Esophagus squamous epithelium (tissue), 5 donors: ENCODE measurements at regions not wholly inside any gene's neighbourhood (a gene's known extent, or its start where the extent isn't known, plus 50 kb on each side); places are given as distances from the start of the nearest gene placed in this dataset.

Source experiments
- DNase-seq: peaks from one replicate; lab custom pipeline; 2025; lab: John Stamatoyannopoulos, UW
- H3K27ac ChIP-seq, 4 donors: fragments of 200-600 bp; sonication (generic); one replicate each; pipeline ENCODE4 v1.5.1; 2016 to 2019; ENCODE audit warnings: mild to moderate bottlenecking in 1 of 4
- H3K27me3 ChIP-seq, 4 donors: fragments of 200-600 bp; sonication (generic); 1 replicate in 3 of 4; 2 replicates in 1 of 4; pipeline versions ENCODE4 v1.5.1 to v1.6.0; 2017 to 2021; ENCODE audit warnings: antibody characterized with exemption in 1 of 4
- H3K36me3 ChIP-seq, 3 donors: fragments of 200-600 bp; sonication (generic); one replicate each; pipeline ENCODE4 v1.5.1; 2016 to 2019
- H3K4me1 ChIP-seq, 3 donors: fragments of 200-600 bp; sonication (generic); one replicate each; pipeline ENCODE4 v1.5.1; 2017 to 2019
- H3K4me3 ChIP-seq, 4 donors: fragments of 200-600 bp; sonication (generic); 1 replicate in 3 of 4; 2 replicates in 1 of 4; pipeline ENCODE4 v1.5.1; 2016 to 2019; ENCODE audit warnings: mild to moderate bottlenecking in 2 of 4, moderate library complexity in 1 of 4
- H3K9me3 ChIP-seq, 3 donors: fragments of 200-600 bp; sonication (generic); one replicate each; pipeline ENCODE4 v1.5.1; 2016 to 2019
- POLR2A ChIP-seq, 4 donors: fragments of 450-650 bp; IDR thresholded peaks; one replicate each; pipeline ENCODE4 v1.6.1; 2017; ENCODE audit warnings: antibody characterized with exemption in 4 of 4, mild to moderate bottlenecking in 4 of 4, moderate library complexity in 3 of 4
- WGBS, 2 donors: methylation state at CpG; one replicate each; pipeline ENCODE4 v1.1.5; 2018; 5-methylcytosine and 5-hydroxymethylcytosine counted together
- intact Hi-C: fragments of 100-400 bp; cut with DNase I; formaldehyde crosslinking; loops from one replicate; pipeline ENCODE4 v1.15.0; 2022
- TF ChIP-seq, protein P1 (sequence below), 6 experiments: fragments of 450-650 bp in 4 of 6; fragments of 200-600 bp in 2 of 6; sonication (generic) in 2 of 6; IDR thresholded peaks; one replicate each; pipeline ENCODE4 v1.5.1; 2016 to 2019; ENCODE audit warnings: antibody characterized with exemption in 6 of 6, mild to moderate bottlenecking in 4 of 6, moderate library complexity in 4 of 6
- donor health status: DM: yes; HTN: yes; CAD: no.

DNA sequence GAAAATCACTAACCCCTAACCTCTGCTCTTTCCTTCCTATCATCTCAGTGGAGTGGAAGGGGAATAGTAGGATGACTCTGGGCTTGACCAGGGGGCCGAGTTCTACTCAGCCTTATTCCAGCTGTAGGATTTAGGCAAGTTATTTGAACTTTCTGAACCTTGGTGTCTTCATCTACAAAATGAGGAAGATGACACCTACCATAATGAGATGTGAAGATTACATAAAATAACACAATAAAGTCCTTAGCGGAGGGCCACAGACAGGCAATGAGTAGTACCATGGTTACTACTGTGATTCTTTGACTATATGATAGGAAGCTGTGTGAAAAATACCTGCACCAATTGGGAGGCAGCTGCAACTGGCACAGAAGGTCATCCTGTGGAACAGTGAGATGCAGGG lies 53.6 kb upstream of the PIM1 start:
- TF ChIP-seq, protein P1, sequence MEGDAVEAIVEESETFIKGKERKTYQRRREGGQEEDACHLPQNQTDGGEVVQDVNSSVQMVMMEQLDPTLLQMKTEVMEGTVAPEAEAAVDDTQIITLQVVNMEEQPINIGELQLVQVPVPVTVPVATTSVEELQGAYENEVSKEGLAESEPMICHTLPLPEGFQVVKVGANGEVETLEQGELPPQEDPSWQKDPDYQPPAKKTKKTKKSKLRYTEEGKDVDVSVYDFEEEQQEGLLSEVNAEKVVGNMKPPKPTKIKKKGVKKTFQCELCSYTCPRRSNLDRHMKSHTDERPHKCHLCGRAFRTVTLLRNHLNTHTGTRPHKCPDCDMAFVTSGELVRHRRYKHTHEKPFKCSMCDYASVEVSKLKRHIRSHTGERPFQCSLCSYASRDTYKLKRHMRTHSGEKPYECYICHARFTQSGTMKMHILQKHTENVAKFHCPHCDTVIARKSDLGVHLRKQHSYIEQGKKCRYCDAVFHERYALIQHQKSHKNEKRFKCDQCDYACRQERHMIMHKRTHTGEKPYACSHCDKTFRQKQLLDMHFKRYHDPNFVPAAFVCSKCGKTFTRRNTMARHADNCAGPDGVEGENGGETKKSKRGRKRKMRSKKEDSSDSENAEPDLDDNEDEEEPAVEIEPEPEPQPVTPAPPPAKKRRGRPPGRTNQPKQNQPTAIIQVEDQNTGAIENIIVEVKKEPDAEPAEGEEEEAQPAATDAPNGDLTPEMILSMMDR (IDR thresholded peaks at IDR 0.05), result no peak
- TF ChIP-seq POLR2A (IDR thresholded peaks at IDR 0.05), result no peak
- intact Hi-C loops, result no loop called here
- no peak overlapping the region for H3K4me3 ChIP-seq
- no peaks in the 10 kb centered on the region for H3K36me3 ChIP-seq
- H3K27ac ChIP-seq, result no peak overlapping the region
- H3K9me3 ChIP-seq, result no peaks in the 10 kb centered on the region
- WGBS, 2 donors, result 88 to 96% methylated on average over 2 of the region's 2 CpGs
- peaks cover 0 to under 1% (median 0%) of the 10 kb centered on the region in 3 donors for H3K4me1 ChIP-seq
- no peaks in the 10 kb centered on the region for H3K27me3 ChIP-seq
- no peak for DNase-seq

DNA sequence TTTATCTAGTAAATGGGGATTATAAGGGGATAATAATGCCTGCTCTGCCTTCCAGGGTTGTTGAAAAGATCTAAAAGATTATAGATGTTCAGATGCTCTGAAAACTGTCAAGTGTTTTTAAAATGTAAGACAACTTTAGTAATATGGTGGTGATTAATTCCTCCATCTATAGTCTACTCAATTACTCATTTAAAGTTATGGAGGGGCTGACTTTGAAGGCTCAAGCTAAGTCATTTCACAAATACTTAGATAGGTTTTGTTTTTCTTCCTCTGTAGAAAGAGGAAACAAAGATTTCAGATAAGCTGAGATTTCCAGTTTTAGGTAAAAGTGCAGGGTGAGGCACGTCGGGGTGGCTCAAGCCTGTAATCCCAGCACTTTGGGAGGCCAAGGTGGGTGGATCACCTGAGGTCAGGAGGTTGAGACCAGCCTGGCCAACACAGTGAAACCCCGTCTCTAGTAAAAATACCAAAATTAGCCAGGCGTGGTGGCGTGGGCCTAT lies 50.5 kb upstream of the PIM1 start:
- DNase-seq, result no peak
- 84 to 87% methylated on average over 5 of the region's 5 CpGs for WGBS, 2 donors
- H3K4me1 ChIP-seq, result no peaks in the 10 kb centered on the region
- intact Hi-C loops, result no loop called here
- H3K9me3 ChIP-seq, result no peaks in the 10 kb centered on the region
- H3K4me3 ChIP-seq, result no peak overlapping the region
- no peak overlapping the region for H3K27ac ChIP-seq
- H3K36me3 ChIP-seq, result no peaks in the 10 kb centered on the region
- no peak for TF ChIP-seq POLR2A (IDR thresholded peaks at IDR 0.05)
- TF ChIP-seq, protein P1 (IDR thresholded peaks at IDR 0.05), result no peak
- no peaks in the 10 kb centered on the region for H3K27me3 ChIP-seq
